Left kidney (tissue), 1 donor: ENCODE measurements at regions not wholly inside any gene's neighbourhood (a gene's known extent, or its start where the extent isn't known, plus 50 kb on each side); places are given as distances from the start of the nearest gene placed in this dataset.
"Not testable (repeated sequence)": the region's sequence is repeated elsewhere in the genome, so short reads cannot be mapped to it uniquely, and the experiment has no call there.

Experiments
- DNase-seq: peaks from one replicate; pipeline ENCODE4 v3.0.0-alpha.2; 2013

DNA sequence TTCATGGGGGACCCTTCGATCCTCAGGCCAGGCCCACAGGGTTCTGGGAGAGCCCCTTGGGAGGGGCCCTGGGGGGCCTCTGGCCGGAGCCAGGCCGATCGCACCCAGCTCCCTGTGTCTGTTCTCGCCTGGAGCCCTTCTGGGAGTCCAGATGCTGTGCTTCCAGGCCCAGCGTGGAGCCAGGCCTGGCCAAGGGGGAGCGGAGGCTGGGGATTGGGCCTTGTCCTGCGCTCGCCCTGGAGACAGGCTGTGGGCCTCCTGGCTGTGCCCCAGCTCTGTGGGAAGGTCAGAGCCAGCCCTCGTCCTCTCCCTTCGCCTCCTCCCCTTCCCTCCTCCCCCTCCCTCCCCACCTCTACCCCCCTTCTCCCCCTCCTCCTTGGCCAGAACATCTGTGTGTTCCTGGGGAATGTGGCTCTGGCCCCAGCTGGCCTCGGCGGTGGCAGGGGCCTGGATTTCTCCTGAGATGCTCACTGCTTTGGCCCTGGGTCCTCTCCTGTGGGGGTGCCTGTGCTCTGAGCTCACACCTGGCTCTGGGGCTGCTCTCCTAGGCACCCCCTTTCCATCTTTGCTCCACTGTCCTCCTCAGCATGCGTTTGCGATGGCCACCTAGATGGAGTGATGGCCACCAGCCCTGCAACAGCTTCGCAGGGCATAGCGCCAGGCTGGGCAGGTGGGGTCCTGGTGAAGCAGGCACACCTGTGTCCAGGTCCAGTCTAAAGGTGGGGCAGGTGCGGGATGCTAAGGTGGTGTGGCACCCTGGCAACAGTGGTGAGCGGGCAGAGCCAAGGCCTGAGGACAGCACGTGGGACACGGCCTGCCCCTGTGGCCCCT lies 90.6 kb upstream of the CIBAR2 start:
- no peak for DNase-seq

DNA sequence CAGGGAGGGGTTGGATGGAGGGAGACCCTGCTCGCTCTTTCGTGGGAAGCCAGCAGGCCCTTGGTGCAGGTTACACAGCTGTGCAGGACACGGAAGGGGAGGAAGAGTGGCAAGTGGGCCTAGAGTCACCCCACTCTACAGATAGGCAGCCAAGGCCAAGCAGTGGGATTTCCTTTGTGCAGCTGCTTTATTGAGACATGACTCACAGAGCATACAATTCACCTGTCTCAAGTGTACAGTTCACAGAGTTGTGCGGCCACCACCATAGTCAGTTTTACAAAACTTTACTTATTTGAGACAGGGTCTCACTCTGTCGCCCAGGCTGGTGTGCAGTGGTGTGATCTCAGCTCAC lies 91.2 kb upstream of the CIBAR2 start:
- DNase-seq = no peak

DNA sequence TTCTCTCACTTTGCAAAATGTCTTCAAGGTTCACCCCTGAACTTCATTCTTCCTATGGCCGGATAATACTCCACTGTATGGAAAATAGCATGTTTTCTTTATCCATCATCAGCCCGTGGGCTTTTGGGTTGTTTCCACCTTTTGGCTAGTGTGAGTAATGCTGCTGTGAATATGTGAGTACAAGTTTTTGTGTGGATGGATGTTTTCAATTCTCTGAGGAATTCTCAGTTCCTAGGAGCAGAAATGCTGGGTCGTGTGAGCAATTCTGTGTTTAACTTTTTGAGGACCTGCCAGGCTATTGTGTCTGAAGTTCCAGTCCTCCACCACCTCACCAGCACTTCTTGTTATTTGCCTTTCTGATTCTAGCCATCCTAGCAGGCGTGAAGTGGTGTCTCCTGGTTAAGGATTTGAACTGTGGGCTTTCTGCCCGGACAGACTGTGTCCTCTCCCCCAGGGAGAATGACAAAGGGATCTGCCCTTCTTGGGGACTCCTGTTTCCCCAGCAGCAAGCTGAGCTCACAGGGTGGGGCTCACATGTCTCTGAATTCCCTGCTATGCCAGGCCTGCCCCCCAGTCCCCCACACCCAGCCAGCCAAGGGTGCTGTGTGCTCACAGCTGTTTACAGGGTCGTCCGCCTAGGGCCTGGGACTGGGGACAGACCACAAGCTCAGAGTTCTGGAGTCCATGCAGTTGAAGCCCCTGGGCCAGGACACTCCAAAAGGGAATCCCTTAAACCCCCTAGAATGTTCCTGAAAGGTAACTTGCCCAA lies 92.2 kb upstream of the CIBAR2 start:
- DNase-seq = no peak

DNA sequence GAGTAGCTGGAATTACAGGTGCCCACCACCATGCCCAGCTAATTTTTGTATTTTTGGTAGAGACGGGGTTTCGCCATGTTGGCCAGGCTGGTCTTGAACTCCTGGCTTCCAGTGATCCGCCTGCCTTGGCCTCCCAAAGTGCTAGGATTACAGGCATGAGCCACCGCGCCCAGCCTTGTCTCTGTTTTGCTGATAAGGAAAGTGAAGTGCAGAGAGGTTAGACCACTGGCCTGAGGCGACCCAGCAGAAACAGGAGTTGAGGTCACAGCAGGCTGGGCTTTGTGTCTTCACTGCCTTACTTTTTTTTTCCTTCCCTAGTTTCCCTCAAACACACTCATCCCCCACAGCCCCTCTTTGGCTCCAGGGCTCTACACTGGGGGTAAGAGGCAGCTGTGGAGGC lies 93.0 kb upstream of the CIBAR2 start:
- not testable (repeated sequence) for DNase-seq

DNA sequence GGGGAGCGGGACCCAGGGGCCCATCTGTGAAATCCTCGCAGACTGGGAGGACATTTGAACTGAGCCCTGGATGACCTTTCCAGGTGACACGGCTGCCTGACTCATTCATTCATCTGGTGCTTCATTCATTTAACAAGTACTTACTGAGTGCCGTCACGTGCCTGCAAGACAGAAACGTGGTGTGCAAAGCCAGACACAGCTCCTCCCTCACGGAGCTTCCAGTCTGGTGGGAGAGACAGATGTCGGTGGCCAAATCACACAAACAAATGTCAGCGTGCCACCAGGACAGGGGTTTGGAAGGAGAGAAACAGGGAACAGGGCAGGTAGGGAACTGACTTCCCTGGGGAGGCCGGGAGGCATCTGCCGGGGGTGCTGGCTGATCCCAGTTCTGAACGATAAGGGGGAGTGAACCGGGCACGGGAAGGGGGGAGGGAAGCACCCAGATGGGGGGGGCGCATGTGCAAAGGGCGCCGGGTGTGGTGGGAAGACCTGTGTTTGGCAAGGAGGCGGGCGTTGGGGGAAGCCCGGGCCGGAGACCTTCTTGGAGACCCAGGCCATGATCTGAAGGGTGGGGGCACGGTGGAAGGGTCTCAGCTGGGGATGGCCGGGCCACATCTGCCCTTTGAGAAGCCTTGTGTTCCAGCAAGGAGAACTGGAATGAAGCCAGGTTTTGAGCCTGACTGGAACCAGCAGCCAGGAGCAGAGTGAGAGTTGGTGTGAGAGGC lies 93.6 kb upstream of the CIBAR2 start:
- DNase-seq = no peak

DNA sequence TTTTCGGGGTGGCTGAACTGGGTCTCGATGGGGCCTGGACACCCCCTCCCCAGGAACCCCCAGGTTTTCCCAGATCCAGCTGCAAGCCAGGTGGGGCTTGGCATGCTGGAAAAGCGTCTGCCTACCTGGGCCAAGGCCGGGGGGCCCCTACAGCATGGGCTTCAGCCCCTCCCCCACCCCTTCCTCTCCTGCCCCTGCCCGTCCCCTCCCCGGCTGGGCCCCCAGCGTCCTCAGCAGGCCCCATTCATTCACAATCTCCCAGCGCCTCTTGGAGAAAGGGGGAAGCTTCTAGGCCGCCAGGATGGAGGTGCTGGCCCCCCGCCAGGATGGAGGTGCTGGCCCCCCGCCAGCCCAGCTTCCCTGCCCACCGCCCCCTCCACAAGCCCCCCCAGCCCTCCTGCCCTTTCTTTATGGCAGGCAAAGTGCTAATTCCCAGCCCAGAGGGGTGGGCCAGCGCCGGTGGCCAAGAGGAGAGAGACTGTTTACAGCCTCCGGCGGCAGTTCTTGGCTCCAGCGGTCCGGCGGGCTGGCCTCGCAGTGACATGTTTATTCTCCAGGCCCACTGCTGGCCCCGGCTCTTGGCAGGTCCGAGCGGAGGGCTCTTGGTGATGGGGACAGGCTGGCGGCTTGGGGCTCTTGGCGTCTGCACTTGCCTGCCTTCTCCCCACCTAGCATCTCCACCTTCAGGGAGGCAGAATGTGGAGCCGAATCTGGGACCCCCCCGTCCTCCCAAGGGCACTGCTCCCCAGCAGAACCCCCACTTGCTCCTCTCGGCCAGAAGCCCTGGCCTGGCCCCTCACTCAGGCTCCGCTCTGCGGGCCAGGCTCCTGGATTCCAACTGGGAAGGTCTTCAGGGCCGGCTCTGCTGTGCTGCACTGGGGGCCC lies 94.4 kb upstream of the CIBAR2 start:
- DNase-seq = no peak

DNA sequence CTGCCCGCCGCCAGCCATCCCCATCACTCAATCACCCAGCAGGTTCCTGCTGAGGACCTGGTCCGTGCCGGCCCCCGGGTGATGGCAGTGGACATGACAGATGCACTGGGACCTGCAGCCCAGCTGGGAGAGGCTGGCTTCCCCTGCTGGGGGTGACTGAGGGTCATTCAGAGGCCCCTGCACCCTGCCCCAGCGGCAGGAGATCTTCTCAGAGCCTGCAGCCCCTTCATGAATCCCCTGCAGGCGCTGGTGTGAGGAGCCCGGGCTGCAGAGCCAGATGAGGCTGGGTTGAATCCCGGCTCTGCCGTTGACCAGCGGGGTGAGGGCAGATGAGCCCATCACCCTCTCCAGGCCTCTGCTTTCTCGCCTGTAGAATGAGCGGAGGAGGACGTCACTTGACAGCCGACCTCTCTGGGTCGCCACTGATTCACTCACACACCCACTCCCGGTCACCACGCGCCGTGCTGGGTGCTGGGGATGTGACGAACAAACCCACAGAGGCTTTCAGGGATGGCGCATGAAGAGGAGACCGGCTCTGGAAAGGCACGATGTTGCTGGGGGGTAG lies 95.2 kb upstream of the CIBAR2 start:
- DNase-seq = no peak

DNA sequence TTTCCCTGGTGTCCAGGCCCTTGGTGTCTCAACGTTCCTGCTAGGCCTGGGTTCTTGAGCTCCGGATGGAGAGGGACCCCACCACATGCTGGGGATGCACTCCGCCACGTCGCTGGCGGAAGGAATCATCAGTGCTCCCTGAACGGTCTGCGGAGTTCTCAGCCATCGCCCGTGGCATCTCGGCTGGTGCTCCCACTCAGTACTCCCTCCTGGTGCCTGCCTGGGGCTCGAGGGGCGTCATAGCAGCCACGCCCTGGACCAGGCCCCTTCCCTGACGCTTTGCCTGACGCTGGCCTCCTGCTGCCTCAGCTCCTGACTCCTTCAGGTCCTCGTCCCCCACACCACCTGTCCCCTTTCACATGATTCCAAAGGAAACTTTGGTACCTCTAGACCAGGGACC lies 95.9 kb upstream of the CIBAR2 start:
- no peak for DNase-seq

DNA sequence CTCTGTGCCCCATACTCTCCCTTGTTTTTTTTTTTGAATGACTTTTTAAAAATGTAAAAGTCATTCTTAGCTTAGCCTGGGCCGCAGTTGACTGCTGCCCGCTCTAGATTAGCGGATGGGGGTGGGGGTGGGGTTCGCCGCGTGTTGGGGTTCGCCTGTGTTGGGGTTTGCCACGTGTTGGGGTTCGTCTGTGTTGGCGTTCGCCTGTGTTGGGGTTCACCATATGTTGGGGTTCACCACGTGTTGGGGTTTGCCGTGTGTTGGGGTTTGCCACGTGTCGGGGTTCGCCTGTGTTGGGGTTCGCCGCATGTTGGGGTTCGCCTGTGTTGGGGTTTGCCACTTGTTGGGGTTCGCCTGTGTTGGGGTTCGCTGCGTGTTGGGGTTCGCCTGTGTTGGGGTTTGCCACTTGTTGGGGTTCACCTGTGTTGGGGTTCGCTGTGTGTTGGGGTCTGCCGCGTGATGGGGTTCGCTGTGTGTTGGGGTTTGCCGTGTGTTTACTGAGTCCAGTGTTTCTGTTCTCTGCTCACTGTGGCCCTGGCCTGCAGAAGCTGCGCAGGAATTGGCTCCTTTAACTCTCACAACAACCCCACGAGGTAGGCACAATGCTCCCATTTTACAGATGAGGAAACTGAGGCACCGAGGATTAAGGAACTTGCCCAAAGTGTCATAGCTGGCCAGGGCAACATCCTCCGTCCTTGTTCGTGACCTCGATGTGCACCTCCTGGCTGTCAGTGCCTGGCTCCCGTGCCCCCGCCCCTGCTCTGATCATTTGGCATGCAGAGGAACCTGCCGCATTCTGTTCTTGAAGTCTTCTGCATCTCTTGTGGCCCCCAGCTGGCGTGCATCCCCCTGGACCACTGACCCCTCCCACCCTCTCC lies 96.6 kb upstream of the CIBAR2 start:
- DNase-seq = no peak

DNA sequence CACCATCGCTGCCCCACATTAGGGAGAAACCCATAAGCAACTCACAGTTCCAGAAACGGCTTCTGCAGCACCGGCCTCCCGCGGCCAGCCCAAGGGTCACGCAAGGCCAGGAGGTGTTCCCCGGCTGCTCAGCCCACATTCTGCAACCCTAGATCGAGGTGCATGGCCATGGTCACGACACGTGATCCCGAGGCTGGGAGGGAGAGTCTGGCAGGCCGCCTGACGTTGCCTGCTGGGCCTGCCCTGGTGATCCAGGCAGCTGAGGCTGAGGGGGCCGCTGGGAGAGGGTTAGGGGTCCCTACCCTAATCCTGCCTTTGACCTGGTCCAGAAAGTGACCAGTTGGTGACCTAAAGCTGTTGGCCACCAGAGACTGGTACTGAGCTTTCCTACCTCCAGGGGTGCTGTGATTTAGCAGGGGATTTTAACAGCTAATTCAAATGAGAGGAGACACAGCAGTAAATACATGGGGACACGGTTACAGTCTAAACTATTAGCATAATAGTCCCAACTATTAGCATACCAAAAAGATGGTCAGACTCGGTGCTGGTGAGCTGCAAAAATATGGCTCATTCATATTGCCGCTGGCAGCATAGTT lies 97.4 kb upstream of the CIBAR2 start:
- no peak for DNase-seq

DNA sequence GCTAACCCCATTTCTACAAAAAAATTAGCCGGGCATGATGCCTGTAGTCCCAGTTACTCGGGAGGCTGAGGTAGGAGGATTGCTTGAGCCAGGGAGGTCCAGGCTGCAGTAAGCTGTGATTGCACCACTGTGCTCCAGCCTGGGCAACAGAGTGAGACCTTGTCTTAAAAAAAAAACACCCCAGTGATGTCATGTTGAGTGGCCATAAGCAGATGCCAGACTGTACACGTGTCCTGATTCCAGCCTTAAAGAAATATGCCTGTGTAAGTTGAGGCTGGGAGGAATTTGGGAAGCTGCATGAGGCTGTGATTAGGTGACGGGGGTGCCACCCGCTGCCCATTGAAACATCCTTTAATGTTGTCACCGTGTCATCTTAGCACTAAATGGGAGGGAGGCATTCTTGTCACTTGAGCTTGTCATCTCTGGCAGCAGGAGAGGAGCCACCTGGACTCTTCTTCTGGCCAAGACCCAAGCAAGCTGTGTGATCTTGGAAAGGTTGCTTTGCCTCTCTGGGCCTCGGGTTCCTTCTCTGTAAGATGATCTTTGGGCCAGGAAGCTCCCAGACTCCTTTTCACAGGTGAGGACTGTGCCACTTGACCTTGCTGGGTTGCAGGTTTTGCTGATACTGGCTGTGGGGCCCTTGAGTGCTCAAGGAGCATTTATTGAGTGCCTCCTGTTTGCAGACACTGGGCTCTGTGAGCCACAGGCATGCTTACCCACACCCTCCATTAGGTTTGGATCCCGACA lies 98.3 kb upstream of the CIBAR2 start:
- DNase-seq = no peak

DNA sequence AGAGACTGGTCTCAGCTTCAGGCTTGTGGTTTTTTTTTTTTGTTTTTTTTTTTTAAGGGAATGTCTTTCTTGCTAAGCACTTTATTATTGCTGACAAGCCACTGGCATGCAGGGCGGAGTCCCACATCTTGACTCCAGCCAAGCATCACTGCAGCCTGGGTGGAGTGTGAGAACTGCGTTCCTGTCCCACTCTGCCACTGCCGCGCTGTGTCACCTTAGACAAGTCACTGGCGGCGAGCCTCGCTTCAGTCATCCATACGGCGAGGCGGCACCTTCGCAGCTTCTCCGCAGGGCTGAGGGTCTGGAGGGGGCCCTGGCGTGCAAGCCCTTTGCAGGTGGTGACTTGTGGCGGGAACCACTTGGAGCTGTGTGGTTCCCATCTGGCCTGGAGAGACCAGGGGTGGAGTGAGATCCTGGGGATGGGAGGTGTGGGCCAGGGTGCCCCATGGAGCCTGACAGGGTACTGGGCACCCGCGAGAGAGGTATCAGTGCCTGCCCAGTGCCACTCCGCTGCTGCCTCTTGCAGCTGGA lies 99.1 kb upstream of the CIBAR2 start:
- DNase-seq = no peak

DNA sequence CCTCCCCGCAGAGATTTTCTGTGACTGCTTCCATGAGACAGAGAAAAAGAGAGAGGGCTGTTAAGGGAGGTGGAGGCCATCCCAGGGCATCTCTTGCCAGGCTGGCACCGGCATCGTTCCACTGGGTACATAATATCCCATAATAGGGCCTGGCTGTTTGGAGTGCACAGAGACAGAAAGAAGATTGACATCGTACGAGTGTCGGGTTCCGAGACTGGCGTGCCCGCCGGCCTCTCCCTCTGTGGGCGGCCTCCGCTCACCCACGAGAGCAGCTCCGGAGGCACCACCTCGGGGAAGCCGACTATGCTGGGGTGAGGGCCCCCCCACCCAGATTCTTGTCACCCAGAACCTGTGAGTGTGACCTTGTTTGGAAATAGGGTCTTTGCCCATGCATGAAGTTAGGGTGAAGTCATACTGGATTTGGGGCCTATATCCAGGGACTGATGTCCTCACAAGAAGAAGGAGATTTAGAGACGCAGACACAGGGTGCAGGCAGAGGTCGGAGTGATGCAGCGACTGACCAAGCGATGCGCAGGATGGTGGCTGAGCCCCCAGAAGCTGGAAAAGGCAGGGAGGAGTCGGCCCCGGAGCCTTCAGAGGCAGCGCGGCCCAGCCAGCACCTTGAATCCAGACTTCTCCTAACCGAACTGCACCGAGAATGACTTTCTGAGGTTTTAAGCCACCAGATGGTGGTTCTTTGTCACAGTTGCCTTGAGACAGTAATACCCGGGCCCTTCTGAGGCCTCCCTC lies 101.8 kb upstream of the CIBAR2 start:
- no peak for DNase-seq

DNA sequence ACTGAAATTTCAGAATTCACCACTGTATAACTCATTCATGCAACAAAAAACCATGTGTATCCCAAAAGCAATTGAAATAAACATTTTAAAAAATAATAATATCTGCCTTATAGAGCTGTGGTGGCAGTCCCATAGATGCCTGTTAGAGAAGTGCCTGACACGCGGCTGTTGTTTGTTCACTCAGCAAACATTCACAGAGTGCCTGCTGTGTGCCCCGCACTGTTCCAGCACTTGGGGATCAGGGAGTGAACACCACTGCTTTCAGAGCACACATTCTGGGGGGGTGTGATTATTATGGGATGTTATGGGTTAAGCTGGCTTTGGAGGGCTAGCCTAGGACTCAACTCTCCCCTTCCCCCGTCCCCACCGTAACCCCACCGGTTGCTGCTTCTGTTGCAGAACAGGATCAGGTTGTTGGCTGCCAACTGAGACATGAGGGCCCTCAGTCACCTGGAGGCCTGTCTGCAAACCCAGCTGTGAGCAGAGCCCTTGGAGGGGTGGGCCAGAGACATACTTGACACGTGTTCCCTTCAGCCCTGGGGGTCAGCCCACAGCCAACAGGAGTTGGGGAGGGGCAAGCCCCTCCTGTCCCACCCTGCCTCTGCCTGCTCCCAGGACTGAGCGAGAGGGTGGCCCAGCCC lies 103.3 kb upstream of the CIBAR2 start:
- no peak for DNase-seq

DNA sequence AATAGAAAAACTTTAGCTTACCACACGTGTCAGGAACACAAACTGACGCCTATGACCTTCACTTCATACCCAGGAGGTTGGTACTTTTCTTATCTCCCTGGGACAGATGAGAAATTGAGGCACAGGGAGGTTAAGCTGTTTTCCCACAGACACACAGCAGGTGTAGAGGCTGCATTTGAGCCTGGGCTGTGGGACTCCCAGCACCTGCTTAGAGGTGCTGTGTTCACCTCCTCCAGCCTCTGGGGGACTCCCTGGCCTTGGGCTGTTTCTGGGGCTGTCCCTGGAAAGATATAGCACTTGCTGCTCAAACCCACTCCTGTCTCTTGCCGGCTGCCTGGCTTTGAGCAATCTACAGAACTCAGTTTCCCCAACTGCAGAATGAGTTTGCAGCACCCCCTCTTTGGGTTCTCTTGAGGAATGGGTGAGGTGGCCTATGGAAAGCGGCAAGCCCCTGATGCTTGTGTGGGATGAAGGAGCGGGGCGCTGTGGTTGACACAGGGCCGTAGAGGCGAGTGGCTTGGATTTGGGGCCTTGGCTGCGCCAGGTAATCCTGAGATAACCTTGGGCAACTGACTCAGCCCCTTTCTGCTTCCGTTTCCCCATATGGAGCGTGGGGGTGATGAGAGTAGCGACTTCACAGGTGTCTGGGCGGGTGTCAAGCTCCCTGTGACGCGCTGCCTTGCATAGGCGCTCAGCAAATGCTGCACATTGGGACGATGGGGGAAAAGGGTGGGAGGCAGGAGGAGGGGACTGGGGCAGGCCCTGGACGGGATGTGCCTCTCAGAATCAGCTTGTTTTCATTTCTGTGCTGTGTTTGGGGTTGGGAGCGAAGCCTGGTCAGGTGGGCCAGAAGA lies 104.5 kb upstream of the CIBAR2 start:
- DNase-seq = no peak

DNA sequence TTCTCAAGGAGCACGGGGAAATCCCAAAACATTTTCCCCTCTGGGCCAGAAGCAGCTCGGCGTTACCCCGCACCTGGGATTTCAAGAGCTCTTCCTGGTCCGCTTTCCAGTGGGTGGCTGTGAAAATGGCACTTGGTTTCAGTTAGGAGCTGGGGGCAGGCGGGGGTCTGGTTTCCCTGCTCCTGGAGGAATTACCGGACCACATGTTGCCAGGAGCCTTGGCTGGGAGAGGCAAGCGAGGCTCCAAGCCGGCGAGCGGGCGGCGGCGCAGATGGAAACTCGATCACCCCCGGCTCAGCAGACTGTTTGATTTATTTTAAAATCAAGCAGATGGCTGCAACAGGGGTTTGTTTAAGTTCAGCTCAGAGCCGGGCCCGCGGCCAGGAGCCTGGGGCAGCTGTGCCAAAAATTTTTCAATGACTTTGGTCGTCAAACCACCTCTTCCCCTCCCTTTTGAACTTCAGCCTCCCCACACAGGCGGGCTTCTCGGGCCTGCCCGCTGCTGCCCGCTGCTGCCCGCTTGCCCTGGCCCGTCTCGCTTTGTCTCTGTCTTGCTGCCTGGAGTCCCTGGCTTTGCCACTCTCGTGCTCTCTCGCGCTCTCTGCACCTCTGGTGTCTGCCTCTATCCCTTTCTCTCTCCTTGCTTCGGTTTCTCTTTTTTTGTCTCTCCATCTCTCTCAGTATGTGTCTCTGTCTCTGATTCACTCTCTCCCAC lies 108.0 kb upstream of the CIBAR2 start:
- peak; percentile 86 for DNase-seq
